HCT116 (cell line): ENCODE measurements at regions not wholly inside any gene's neighbourhood (a gene's known extent, or its start where the extent isn't known, plus 50 kb on each side); places are given as distances from the start of the nearest gene placed in this dataset.

ENCODE experiments used
- ATAC-seq: fragments of 200-7000 bp; cut with Tn5 transposase; 2 replicates; pipeline ENCODE4 v1.9.1; 2020; ENCODE audit warnings: mild to moderate bottlenecking, moderate library complexity
- BruUV-seq: library from RNA; stranded (reverse); fragments of 400-500 nt; replicated peaks from 2 replicates; lab custom pipeline; 2021; lab: Mats Ljungman, UMichigan
- CTCF ChIA-PET: fragments of 300-600 bp; sonication (Branson Sonifier 250); formaldehyde crosslinking; loops from one replicate; lab custom pipeline; 2021; ENCODE audit warnings: antibody characterized with exemption; lab: Charles Lee
- POLR2A ChIA-PET: fragments of 300-600, 350-600 bp; sonication (Branson Sonifier 250); formaldehyde crosslinking; loops from one replicate; lab custom pipeline; 2021; ENCODE audit warnings: antibody characterized with exemption; lab: Charles Lee
- RAD21 ChIA-PET, 2 experiments: fragments of 300-600 bp; sonication (Branson Sonifier 250); formaldehyde crosslinking; loops; one replicate each; lab custom pipeline; 2023; ENCODE audit warnings: low total read pairs in 2 of 2; ENCODE audit not compliant: uncharacterized antibody in 2 of 2, unreplicated experiment in 2 of 2, low non-redundant PET in 1 of 2; lab: Charles Lee
- DNase-seq: peaks from one replicate; pipeline ENCODE4 v3.0.0-alpha.2; 2010; ENCODE audit warnings: low read depth, low spot score
- H2AFZ ChIP-seq: fragments of 200-600 bp; shearing (Covaris generic), sonication (generic); 2 replicates; pipeline ENCODE4 v1.6.1; 2017; ENCODE audit warnings: low read depth, mixed run types, mixed read lengths, antibody characterized with exemption, low read length; ENCODE audit not compliant: poor library complexity, severe bottlenecking
- H3K27ac ChIP-seq: 2 replicates; pipeline ENCODE4 v1.5.1; 2012; ENCODE audit warnings: low read depth, low read length
- H3K27me3 ChIP-seq: fragments of 200-600 bp; sonication (generic); 2 replicates; pipeline ENCODE4 v1.6.1; 2016; ENCODE audit warnings: mixed run types, low read length, mixed read lengths; ENCODE audit not compliant: insufficient read depth
- H3K36me3 ChIP-seq, 2 experiments: fragments of 200-500 bp in 1 of 2; fragments of 200-600 bp in 1 of 2; sonication (Bioruptor generic) in 1 of 2; sonication (generic) in 1 of 2; 2 replicates each; pipeline versions ENCODE4 v1.5.1 to v1.6.1; 2014 to 2016; ENCODE audit warnings: low read length in 2 of 2, inconsistent platforms in 1 of 2, mixed read lengths in 1 of 2, mixed run types in 1 of 2; ENCODE audit not compliant: insufficient read depth in 2 of 2, control insufficient read depth in 1 of 2
- H3K4me1 ChIP-seq, 2 experiments: fragments of 200-600 bp in 1 of 2; sonication (generic) in 1 of 2; 2 replicates each; pipeline versions ENCODE4 v1.5.1 to v1.6.1; 2012 to 2017; ENCODE audit warnings: low read length in 2 of 2, inconsistent platforms in 1 of 2, mild to moderate bottlenecking in 1 of 2, mixed read lengths in 1 of 2, mixed run types in 1 of 2, moderate library complexity in 1 of 2; ENCODE audit not compliant: insufficient read depth in 2 of 2, control insufficient read depth in 1 of 2
- H3K4me2 ChIP-seq: fragments of 200-600 bp; sonication (generic); 2 replicates; pipeline ENCODE4 v1.6.1; 2017; ENCODE audit warnings: mixed run types, low read length, mixed read lengths
- H3K4me3 ChIP-seq, 2 experiments: fragments of 200-600 bp in 1 of 2; sonication (generic) in 1 of 2; replicated peaks in 1 of 2; 2 replicates each; pipeline ENCODE4 v1.5.1; 2011 to 2016; ENCODE audit warnings: low read length in 2 of 2, control low read depth in 1 of 2, low read depth in 1 of 2, mild to moderate bottlenecking in 1 of 2, mixed read lengths in 1 of 2, mixed run types in 1 of 2
- H3K79me2 ChIP-seq: fragments of 200-600 bp; sonication (generic); 2 replicates; pipeline ENCODE4 v1.6.1; 2017; ENCODE audit warnings: mild to moderate bottlenecking, mixed run types, low read length, moderate library complexity, mixed read lengths; ENCODE audit not compliant: insufficient read depth
- H3K9ac ChIP-seq: fragments of 200-600 bp; sonication (generic); 2 replicates; pipeline ENCODE4 v1.6.1; 2016; ENCODE audit warnings: low read length, mixed read lengths
- H3K9me2 ChIP-seq: fragments of 200-600 bp; sonication (generic), shearing (Covaris generic); 2 replicates; pipeline ENCODE4 v1.6.1; 2017; ENCODE audit warnings: mixed run types, mild to moderate bottlenecking, moderate library complexity; ENCODE audit not compliant: insufficient read depth
- H3K9me3 ChIP-seq, 2 experiments: fragments of 200-500 bp in 1 of 2; fragments of 200-600 bp in 1 of 2; sonication (Bioruptor generic) in 1 of 2; sonication (generic) in 1 of 2; 2 replicates each; pipeline ENCODE4 v1.6.1; 2014 to 2017; ENCODE audit warnings: low read length in 2 of 2, mixed read lengths in 2 of 2, inconsistent platforms in 1 of 2, low read depth in 1 of 2, mild to moderate bottlenecking in 1 of 2, mixed run types in 1 of 2, moderate library complexity in 1 of 2; ENCODE audit not compliant: control insufficient read depth in 1 of 2, insufficient read depth in 1 of 2
- H4K20me1 ChIP-seq: fragments of 200-600 bp; sonication (generic), shearing (Covaris generic); 2 replicates; pipeline ENCODE4 v1.6.1; 2017; ENCODE audit warnings: mixed run types, mild to moderate bottlenecking, moderate library complexity; ENCODE audit not compliant: insufficient read depth
- ATF3 ChIP-seq: IDR thresholded peaks from 2 replicates; pipeline ENCODE4 v1.6.1; 2012
- CBX3 ChIP-seq: IDR thresholded peaks from 2 replicates; pipeline ENCODE4 v1.6.1; 2012; ENCODE audit warnings: low read depth
- CTCF ChIP-seq, 3 experiments: fragments of 200-600 bp in 1 of 3; sonication (generic) in 1 of 3; IDR thresholded peaks in 2 of 3; conservative IDR thresholded peaks in 1 of 3; 2 replicates each; pipeline ENCODE4 v1.5.1; 2012 to 2017; ENCODE audit warnings: low read depth in 2 of 3, low read length in 2 of 3, antibody characterized with exemption in 1 of 3, borderline replicate concordance in 1 of 3, control low read depth in 1 of 3, mild to moderate bottlenecking in 1 of 3, mixed read lengths in 1 of 3, mixed run types in 1 of 3, moderate library complexity in 1 of 3; ENCODE audit not compliant: insufficient read depth in 1 of 3
- EGR1 ChIP-seq: IDR thresholded peaks from 2 replicates; pipeline ENCODE4 v1.6.1; 2012; ENCODE audit warnings: low read depth
- EZH2 ChIP-seq: fragments of 200-600 bp; sonication (generic); IDR thresholded peaks from 2 replicates; pipeline ENCODE4 v1.6.1; 2017; ENCODE audit warnings: antibody characterized with exemption, mixed run types
- FOSL1 ChIP-seq: IDR thresholded peaks from 2 replicates; pipeline ENCODE4 v1.6.1; 2012; ENCODE audit warnings: low read depth
- JUND ChIP-seq: IDR thresholded peaks from 2 replicates; pipeline ENCODE4 v1.6.1; 2012
- MAX ChIP-seq: IDR thresholded peaks from 2 replicates; pipeline ENCODE4 v1.6.1; 2012
- POLR2A ChIP-seq: IDR thresholded peaks from 2 replicates; pipeline ENCODE4 v1.7.0; 2011; ENCODE audit warnings: borderline replicate concordance; ENCODE audit not compliant: insufficient read depth, insufficient read length; ENCODE audit errors: extremely low read depth
- POLR2AphosphoS5 ChIP-seq: IDR thresholded peaks from 2 replicates; pipeline ENCODE4 v1.6.1; 2011; ENCODE audit warnings: mild to moderate bottlenecking, low read depth, low read length, moderate library complexity
- SIN3A ChIP-seq: IDR thresholded peaks from 2 replicates; pipeline ENCODE4 v1.6.1; 2012; ENCODE audit warnings: low read depth
- SP1 ChIP-seq: IDR thresholded peaks from 2 replicates; pipeline ENCODE4 v1.6.1; 2012; ENCODE audit warnings: low read depth
- SRF ChIP-seq: IDR thresholded peaks from 2 replicates; pipeline ENCODE4 v1.6.1; 2012; ENCODE audit warnings: low read depth
- TCF7L2 ChIP-seq: IDR thresholded peaks from 2 replicates; pipeline ENCODE4 v1.7.0; 2011; ENCODE audit warnings: borderline replicate concordance, inconsistent platforms; ENCODE audit not compliant: insufficient read depth, insufficient read length; ENCODE audit errors: extremely low read depth
- ZBTB33 ChIP-seq: IDR thresholded peaks from 2 replicates; pipeline ENCODE4 v1.6.1; 2011; ENCODE audit warnings: mild to moderate bottlenecking, low read length, moderate library complexity; ENCODE audit not compliant: insufficient replicate concordance; ENCODE audit errors: extremely low read depth
- ZFX ChIP-seq: fragments of 450-650 bp; IDR thresholded peaks from 2 replicates; pipeline ENCODE4 v1.6.1; 2017
- intact Hi-C: fragments of 100-400 bp; cut with micrococcal nuclease; formaldehyde crosslinking; loops from 2 replicates; pipeline ENCODE4 v1.10.0; 2022

GRCh38 chr15:77940381-77940947 lies 137.0 kb downstream of the TBC1D2B start:
- H3K9me3 ChIP-seq: no peaks in the 10 kb centered on the region
- CTCF ChIA-PET: no interaction called here
- TF ChIP-seq FOSL1: no peak
- no peak for TF ChIP-seq ATF3
- TF ChIP-seq, all 23 proteins: peak for 0
- BruUV-seq: no TSS peak
- Histone ChIP-seq H3K27me3 (no peaks in the 10 kb centered on the region), H2AFZ (no peak overlapping the region), H4K20me1 (no peaks in the 10 kb centered on the region), H3K27ac (no peak overlapping the region), H3K4me1 (no peaks in the 10 kb centered on the region), H3K79me2 (no peaks in the 10 kb centered on the region), H3K4me2 (no peak overlapping the region), H3K36me3 (no peaks in the 10 kb centered on the region), H3K4me3 (no peak overlapping the region), H3K9me2 (no peaks in the 10 kb centered on the region), H3K9ac (no peak overlapping the region)
- RAD21 ChIA-PET: no interaction called here
- intact Hi-C loops: no loop called here
- POLR2A ChIA-PET: no interaction called here
- ATAC-seq (no peak), DNase-seq (no peak)

- H2AFZ ChIP-seq: no peak overlapping the region
- H3K9me3 ChIP-seq: no peaks in the 10 kb centered on the region
- ChIA-PET RAD21 (no interaction called here), CTCF (no interaction called here), POLR2A (no interaction called here)
- intact Hi-C loops: no loop called here
- no TSS peak for BruUV-seq
- no peak for DNase-seq
- H3K36me3 ChIP-seq: no peaks in the 10 kb centered on the region
- H3K9ac ChIP-seq: no peak overlapping the region
- H3K27ac ChIP-seq: no peak overlapping the region
- H3K79me2 ChIP-seq: no peaks in the 10 kb centered on the region
- 0 out of 2 replicates have a peak, but pooled peaks have one; percentile 37 for ATAC-seq
- no peaks in the 10 kb centered on the region for H3K4me1 ChIP-seq
- H4K20me1 ChIP-seq: no peaks in the 10 kb centered on the region
- H3K4me3 ChIP-seq: no peak overlapping the region
- H3K9me2 ChIP-seq: no peaks in the 10 kb centered on the region
- H3K4me2 ChIP-seq: no peak overlapping the region
- no peaks in the 10 kb centered on the region for H3K27me3 ChIP-seq
- no peak for TF ChIP-seq POLR2A
- TF ChIP-seq EGR1: no peak
- no peak for TF ChIP-seq CTCF (IDR thresholded peaks at IDR 0.05 in 2 of 3, conservative IDR thresholded peaks at IDR 0.05 in 1 of 3; ENCODE audit: borderline replicate concordance in 1 of 3, insufficient read depth in 1 of 3, low read depth in 2 of 3, low read length in 2 of 3)
- TF ChIP-seq SIN3A: no peak
- no peak for TF ChIP-seq JUND
- TF ChIP-seq FOSL1: no peak
- no peak for TF ChIP-seq ZFX
- no peak for TF ChIP-seq EZH2
- no peak for TF ChIP-seq MAX
- no peak for TF ChIP-seq ZBTB33
- TF ChIP-seq TCF7L2: no peak
- no peak for TF ChIP-seq CBX3
- TF ChIP-seq POLR2AphosphoS5: no peak
- no peak for TF ChIP-seq SRF
- no peak for TF ChIP-seq SP1
Observed at GRCh38 chr15:77939851-77940250, 137.7 kb downstream of the TBC1D2B start.
